Left renal pelvis (tissue), 4 donors: ENCODE measurements at regions not wholly inside any gene's neighbourhood (a gene's known extent, or its start where the extent isn't known, plus 50 kb on each side); places are given as distances from the start of the nearest gene placed in this dataset.

Experiments used
- DNase-seq, 4 donors: peaks; one replicate each; pipeline ENCODE4 v3.0.0-alpha.2; 2013; ENCODE audit warnings: low read depth in 4 of 4, low spot score in 3 of 4

DNA sequence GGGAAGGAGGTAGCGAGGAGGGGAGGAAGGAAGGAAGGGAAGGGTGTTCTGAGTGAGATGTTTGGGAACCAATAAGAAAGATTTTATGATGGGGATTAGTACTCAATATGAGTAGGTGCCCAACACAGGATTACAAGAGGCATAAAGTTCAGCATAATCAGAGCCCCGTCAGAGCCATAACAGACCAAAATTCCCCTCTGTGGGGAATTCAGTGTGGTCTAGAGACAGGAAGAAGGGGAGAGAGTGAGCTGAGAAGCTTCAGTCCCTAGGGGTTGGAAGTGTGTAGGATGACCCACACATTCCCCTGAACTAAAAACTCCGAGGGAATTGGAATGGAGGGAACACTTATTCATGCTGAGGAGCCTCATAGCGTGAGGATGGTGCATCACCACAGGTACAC is 160.3 kb upstream of the SASH1 start:
- no peak for DNase-seq

DNA sequence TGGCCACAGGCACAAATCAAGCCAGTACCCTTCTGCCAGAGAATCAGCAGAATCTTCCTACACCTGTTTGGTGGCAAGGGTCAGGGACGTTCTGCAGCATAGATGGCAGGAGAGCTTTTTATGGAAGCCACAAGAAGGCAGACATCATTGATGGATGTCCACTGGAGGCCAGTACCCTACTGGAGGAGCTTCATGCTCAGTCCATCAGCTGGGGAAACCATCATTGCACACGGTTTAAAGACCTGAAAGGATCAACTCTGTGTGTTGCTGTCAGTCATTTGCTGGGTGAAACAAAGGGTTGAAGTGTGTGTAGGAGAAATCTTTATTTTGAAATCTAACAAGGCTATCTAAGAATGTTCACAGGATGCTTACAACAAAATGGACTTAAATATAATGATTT is 158.9 kb upstream of the SASH1 start:
- DNase-seq = no peak

DNA sequence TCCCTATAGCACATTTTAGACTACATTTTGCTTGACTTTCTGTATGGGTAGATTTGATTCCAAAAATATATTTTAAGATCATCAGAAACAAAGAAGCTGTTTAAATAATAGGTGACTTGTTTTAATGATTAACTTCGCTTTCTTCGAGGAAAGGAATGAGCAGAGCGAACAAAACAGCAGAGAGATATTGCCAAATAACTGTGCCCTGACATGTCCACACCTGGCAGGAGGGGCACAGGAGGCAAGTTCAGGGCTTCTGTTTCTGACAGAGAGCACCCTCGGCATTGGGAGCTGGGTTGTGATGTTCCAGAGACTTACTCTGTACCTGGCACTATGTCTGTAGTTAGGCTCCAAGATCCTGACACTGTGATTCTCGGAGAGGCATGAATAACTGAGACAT is 155.7 kb upstream of the SASH1 start:
- DNase-seq = no peak

DNA sequence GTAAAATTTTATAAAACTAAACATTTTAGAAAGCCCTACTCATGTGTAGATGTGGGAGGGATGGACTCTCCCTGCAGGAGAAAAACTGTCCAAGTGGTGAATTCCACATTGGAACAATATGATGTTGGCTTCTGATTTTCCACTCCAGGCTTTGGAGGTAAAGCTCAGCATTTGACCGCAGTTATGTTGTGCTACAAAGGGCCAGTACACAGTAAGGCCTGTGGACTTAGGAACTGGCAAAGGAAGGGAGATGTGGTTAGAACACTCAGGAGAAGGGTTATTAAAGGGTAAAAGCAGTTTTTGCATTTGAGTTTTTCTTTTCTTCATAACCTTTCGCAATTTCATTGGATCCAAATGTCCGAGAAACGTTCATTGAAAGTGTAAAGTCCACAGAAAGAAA is 150.3 kb upstream of the SASH1 start:
- no peak for DNase-seq

DNA sequence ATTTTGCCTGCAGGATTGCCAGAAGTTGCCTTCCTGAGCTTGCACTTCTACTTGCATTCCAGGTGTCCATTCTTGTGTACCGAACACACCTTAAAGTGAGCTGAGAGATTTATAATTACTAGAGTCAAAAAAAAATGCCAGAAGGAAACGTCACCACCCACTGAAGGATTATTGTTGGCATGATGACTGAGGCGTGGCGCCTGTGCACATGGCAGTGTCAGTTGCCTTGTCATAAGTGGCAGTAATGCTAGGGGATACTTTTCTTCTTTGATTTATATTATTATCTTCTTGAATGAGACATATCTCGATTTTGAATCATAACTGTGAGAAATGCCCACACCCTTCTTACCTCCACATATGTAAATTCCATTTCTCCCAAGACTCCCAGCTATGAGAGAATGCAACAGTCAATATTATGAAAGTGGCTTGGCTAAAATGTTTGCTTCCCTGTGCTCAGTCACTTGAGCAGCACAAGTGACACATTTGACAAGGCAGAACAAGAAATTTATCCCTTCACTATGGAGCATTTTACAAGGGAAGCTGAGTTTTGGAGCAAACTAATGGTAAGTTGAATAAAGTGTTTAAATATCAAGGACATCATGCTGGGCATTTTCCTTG is 149.5 kb upstream of the SASH1 start:
- no peak for DNase-seq

DNA sequence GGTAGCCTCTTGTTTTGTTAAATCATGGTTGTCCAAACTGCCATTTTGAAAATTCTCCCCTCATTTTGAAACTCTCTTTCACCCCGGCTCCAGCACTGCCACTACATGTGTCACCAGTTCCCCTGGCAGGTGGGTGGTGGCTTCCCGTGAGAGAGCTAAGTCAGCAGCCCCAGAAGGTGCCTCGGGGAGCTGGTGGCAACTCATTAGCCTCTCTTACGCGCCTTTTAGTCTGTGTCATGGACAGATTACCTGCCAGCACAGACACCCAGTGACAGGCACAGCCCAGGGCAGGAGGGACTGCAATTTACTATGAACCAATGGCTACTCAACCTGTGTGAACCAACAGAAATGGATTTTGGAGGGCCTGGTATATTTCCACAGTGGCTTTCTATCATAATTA is 147.1 kb upstream of the SASH1 start:
- no peak for DNase-seq

DNA sequence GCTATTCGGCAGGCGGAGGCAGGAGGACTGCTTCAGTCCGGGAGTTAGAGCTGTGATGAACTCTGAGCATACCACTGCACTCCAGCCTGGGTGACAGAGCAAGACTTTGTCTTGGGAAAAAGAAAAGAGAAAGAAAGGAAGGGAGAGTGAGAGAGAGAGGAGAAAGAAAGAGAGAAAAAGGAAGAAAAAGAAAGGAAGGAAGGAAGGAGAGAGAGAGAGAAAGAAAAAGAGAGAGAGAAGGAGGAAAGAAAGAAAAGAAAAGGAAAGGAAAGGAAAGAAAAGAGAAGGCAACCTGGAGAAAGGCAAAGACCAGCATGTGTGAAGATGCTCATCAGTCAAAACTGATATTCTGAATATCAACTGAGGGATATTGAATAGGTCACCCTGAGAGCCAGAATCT is 143.1 kb upstream of the SASH1 start:
- DNase-seq = no peak

DNA sequence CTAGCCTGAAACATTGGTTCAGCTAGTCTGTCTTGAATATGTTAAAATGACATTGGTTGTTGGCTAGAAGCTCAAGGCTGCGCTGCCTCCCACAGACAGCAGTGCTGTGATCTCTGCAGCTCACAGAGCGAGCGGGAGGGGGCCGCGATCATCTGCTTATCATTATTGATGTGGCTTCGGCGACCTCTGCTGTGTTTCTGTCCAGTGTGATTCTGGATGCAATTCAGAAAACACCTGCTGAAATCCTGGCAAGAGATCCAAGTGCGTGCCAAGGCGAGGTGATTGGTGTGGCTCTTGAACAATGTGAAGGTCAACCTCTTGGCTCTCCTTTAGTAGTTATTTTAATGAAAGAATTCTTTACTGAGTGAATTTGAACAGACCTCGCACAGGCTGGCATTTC is 142.3 kb upstream of the SASH1 start:
- no peak for DNase-seq

DNA sequence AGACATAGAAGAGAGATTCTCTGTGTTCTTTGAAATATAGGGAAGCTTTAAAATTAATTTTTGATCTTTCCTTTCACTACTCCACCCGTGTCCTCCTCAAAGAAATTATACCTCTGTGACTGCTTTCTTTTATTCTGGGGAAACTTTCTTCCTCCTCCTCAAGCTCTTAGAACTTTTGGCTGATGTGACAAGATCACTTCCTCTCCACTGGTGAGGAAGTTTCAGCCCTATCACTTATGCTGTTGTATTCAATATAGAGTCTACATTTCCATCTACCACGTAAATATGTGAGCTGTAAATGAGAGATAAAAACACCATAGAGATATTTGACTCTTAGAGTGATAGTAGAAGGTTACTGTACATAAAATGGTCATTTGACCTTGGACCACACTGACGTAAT is 141.9 kb upstream of the SASH1 start:
- DNase-seq = no peak

DNA sequence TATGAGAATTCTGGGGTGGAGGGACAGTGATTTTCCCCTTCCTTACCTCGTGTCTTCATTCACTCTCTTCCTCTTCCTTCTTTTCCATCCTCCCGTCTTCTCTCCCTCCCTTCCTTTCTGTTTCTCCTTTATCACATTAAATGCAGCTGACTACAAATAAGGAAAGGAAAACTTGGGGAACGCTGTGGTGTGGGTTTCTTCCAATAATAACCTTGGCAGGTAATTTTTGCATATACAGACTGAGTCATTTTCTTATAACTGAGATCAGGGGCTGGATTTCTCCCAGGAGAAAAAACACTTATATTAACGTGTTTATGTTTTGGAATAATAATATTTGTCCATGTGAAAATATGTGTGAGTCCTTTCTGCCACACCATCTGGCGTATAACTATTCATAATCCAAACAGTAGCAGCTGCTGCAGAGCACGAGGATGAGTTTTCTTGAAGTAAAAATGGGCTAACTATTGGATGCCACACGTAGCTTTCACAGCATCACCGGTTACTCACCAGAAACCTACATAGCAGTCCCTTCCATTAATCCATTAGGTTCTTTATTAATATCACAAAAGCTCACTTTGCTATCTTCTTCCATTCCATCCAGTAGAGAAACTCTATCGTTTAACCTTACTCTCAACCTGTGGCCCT is 139.2 kb upstream of the SASH1 start:
- DNase-seq = no peak

DNA sequence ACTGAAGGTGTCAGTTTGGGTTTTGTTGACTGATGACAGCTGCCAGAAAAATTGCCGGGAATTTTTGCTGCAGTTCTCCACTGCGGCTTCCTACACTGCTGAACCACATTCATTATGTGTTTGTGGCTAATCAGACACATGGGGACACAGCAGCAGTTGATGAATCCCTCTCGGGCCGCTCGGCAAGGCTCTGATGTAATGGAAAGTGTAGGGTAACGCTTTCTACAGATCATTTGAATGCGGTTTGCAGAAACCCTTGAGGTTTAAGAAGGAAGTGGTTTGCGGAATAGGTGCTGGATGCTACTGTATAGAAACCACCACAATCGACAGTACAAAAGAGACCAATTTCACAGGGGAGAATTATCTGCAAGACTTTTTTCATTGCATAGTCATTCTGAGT is 138.7 kb upstream of the SASH1 start:
- no peak for DNase-seq

DNA sequence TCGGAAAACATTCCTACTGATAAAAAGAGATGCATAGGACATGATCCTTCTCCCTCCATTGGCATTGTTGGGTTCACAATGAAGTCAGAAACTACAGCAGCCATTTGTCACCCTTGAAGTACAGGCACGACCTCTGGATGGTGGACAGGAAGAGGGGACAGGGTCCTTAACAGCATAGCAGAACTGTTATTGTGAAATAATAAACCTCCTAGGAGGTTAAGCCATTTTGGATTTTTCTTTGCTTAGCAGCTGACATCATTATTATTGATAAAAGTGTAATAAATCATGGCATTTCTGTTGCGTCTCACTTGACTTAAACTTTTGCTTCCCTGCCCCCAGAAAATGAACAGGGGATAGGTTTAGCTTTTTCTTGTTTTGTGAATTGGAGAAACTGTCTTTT is 134.3 kb upstream of the SASH1 start:
- DNase-seq = no peak

DNA sequence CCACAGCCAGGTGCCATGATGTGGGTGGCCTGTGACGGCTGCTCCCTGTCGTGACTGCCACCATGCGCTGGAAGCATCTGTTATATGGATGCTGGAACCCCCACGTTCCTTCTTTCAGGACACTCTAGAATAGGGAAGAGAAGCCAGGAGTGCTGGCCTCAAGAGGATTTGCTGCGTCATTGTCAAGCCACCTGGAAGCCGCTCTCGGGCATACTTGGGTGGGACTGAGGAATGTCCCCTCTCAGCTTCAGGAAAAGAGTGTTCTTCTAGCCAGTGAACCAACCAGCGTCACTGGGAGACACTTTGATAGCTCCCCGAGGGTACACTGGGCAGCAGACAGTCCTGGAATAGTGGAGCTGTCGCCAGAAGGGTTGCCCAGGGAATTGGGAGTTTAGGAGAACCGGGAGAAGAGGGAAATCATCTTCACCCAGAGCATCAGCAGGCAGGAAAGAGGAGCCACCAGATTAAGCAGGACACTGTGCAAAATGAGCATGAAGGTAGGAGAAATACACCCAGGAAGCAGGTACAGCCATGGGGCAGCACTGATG is 130.8 kb upstream of the SASH1 start:
- DNase-seq = no peak

DNA sequence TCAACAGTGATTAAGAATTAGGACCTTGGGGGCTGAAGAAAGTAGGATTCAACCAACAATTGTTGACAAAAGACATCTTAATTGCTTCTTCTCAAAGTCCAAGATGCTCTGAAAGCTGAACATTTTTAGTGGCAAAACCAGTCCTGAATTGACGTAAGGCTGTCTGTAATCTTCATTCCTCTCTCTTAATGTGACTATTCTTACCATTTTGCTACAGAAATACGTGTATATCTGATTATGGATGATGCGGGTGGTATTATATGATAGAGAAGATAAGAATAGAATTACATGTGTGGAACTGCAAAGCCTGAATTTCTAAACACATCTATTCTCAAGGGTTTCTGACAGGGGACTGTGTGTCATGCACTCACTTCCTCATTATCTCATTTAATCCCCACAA is 130.3 kb upstream of the SASH1 start:
- DNase-seq = no peak

DNA sequence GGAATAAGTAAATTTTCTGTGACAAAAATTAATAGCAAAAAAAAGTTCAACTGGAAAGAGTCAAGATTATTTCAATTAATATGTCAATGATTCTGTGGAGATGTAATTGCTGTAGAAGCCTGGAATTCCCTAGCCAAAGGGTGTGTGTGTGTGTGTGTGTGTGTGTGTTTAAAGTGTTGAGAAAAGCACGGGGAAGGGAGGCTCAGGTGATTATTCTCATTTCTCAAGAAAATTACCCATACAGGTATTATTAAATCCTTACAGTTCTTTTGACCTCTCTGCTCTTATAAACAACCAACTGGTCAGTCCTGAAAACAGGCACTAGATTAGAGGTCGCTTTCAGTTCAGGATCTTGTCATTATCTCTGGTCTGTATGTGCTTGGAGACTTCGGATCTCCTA is 129.3 kb upstream of the SASH1 start:
- DNase-seq = no peak

DNA sequence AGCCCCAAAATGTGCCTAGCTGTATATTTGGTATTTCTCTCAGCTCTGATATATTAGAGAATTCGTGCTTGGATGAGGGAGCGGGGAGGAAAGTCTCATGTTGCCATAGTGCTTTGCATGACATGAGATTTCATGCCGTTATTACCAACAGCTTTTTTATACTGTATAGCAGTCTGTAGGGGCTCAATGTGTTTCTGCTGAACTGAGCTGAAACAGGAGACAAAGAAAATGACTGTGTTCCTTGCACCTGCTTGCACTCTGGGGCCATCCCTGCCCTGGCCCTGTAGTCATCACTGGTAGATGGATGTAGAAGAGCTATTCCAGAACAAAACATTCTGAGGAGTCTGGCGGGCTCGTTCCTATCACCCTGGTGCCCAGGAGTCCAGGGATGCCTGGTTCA is 128.0 kb upstream of the SASH1 start:
- DNase-seq = no peak

DNA sequence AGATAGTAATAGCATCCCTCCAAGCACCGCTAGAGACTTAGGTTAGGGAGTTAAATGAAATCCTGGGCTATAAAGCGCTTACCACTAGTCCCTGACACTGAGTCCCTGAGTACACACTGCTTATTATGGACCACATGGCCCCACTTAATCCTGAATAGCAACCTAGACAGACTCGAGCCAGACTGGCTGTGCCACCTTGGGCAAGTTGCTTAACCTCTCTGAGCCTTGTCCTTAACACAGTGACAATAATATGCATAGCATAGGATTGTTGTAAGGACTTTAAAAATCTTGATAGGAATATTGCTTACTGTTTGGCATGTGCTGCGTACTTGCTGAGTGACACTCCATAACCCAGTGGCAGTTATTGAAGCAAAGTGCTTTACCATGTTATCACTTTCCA is 125.6 kb upstream of the SASH1 start:
- DNase-seq = no peak

DNA sequence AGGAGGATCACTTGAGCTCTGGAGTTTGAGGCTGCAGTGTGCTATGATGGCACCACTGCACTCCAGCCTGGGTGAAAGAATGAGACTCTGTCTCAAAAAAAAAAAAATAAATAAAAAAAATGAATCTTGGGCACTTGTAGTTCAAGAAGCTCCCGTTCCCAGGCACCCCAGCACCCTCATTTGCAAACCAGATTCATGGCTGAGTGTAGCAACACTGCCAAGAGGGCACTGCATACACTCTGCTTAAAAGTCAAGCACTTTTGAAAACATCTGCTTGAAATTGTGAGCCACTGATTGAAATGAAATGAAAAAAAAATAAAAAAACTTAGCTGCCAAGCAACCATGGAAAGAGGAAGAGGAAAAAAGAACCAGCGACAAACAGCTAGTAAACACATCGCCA is 124.7 kb upstream of the SASH1 start:
- no peak for DNase-seq

DNA sequence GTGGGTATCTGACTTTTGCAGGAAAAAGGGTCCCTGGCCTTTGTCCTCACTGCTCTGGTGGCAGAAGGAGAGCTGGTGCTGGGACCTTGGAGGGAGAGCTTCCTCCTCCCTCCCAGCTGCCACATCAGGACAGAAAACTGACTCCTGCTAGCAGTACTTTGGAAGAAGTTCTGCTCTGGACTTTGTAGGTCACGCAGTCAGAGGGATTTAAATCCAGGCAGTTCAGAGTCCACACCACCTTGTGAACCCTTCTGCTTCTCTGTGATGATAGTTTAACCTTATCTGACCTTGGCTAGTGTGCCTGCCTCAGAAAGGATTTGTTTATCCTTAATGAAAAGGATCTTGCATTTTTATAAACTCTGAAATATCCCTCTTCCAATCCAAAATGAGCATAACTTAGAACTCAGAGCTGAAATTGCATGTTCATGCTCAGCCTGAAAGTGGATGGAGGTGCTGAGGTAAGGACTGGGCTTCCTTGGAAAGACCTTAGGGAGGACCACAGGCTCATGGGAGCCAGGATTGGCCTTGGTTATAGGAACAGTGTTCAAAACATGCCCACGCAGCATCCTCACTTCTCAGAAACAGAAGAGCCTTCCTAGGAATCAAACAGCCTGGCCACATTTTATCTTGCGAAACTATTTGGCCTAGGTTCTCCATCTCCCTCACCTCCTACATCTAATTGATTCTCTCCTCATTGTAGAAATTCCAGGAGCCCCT is 123.9 kb upstream of the SASH1 start:
- no peak for DNase-seq

DNA sequence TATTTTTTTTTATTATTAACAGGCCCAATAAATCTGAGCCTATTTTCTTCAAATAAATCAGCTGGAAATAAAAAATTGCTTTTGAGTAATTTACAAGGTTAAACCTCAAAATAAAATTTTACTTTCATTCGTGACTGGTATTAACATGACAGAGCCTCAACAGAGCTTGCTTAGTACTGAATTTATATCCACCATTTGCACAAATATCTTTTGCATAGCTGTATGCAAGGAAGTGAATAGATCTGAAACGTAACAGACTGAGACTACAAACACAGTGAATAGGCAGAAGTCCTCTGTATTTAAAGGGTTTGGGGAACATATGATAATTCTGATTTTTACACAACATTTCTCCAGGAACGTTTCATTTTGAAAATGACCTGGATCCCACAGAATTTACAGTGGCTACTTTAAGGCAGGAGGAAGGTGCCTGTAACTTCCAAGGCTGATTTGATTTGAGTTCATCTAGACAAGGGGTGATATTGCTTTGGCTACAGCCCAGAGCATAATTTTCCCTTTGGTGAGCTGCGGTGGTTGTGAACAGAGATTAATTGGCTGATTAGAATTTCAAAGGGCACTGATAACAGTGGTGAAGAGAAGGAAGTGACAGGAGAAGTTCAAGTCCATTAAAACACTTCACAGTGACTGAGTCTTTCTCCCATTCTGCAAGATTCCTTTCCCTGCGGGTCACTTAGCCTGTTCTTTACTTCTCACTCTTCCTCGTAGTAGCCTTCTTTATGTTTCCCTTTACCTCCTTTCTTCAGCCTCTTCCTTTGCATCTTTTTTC is 121.2 kb upstream of the SASH1 start:
- DNase-seq = no peak

DNA sequence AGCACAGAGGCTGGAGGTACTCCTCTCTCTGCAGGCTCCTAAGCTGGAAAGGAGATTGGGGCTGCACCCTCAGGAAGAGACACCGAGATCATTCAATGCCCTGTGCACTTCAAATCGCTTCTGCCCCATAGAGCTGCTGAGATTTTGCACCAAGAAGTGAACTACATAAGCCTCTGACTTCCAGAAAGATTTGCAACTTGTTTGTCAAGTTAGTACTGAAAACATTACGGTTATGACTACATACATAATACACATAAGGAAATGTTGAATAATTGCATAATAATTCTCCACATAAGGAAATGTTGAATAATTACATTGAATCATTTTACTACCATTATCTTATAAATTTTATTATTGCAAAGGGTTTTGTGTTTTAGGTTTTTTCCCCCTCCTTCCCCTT is 120.3 kb upstream of the SASH1 start:
- DNase-seq = no peak
